ENCODE measurements at regions not wholly inside any gene's neighbourhood (a gene's known extent, or its start where the extent isn't known, plus 50 kb on each side); places are given as distances from the start of the nearest gene placed in this dataset.

- DNase-seq (ENCODE audit: extremely low read depth in 1 of 11, low read depth in 9 of 11, low spot score in 4 of 11) = no peak
Measured at GRCh38 chr16:87053016-87053982, 263.9 kb downstream of the C16orf95 start.

- no peak for DNase-seq (ENCODE audit: extremely low read depth in 1 of 11, low read depth in 9 of 11, low spot score in 4 of 11)
Measured at GRCh38 chr16:87054154-87054553, 263.0 kb downstream of the C16orf95 start.

- DNase-seq (ENCODE audit: extremely low read depth in 1 of 11, low read depth in 9 of 11, low spot score in 4 of 11) = no peak
Measured at GRCh38 chr16:87054856-87055255, 262.3 kb downstream of the C16orf95 start.

- no peak for DNase-seq (ENCODE audit: extremely low read depth in 1 of 11, low read depth in 9 of 11, low spot score in 4 of 11)
Measured at GRCh38 chr16:87056083-87056482, 261.1 kb downstream of the C16orf95 start.

GRCh38 chr16:87056551-87056950 lies 260.6 kb downstream of the C16orf95 start:
- no peak for DNase-seq (ENCODE audit: extremely low read depth in 1 of 11, low read depth in 9 of 11, low spot score in 4 of 11)

GRCh38 chr16:87057211-87057881 lies 259.8 kb downstream of the C16orf95 start:
- DNase-seq (ENCODE audit: extremely low read depth in 1 of 11, low read depth in 9 of 11, low spot score in 4 of 11) = no peak

- no peak for DNase-seq (ENCODE audit: extremely low read depth in 1 of 11, low read depth in 9 of 11, low spot score in 4 of 11)
Measured at GRCh38 chr16:87057951-87058560, 259.1 kb downstream of the C16orf95 start.

GRCh38 chr16:87058728-87059250 lies 258.4 kb downstream of the C16orf95 start:
- DNase-seq (ENCODE audit: extremely low read depth in 1 of 11, low read depth in 9 of 11, low spot score in 4 of 11) = no peak

GRCh38 chr16:87060034-87060986 lies 256.9 kb downstream of the C16orf95 start:
- peak in 3 of 11 donors; percentile 65 to 73 (median 70) for DNase-seq (ENCODE audit: extremely low read depth in 1 of 11, low read depth in 9 of 11, low spot score in 4 of 11)

GRCh38 chr16:87061243-87061920 lies 255.8 kb downstream of the C16orf95 start:
- DNase-seq (ENCODE audit: extremely low read depth in 1 of 11, low read depth in 9 of 11, low spot score in 4 of 11) = no peak

GRCh38 chr16:87062569-87063442 lies 254.4 kb downstream of the C16orf95 start:
- peak in 9 of 11 donors; percentile 78 to 88 (median 85) for DNase-seq (ENCODE audit: extremely low read depth in 1 of 11, low read depth in 9 of 11, low spot score in 4 of 11)

GRCh38 chr16:87063543-87063942 lies 253.6 kb downstream of the C16orf95 start:
- DNase-seq (ENCODE audit: extremely low read depth in 1 of 11, low read depth in 9 of 11, low spot score in 4 of 11) = no peak

- no peak for DNase-seq (ENCODE audit: extremely low read depth in 1 of 11, low read depth in 9 of 11, low spot score in 4 of 11)
Measured at GRCh38 chr16:87064731-87065445, 252.3 kb downstream of the C16orf95 start.

- peak in 1 of 11 donors; percentile 59 for DNase-seq (ENCODE audit: extremely low read depth in 1 of 11, low read depth in 9 of 11, low spot score in 4 of 11)
Measured at GRCh38 chr16:87065446-87066132, 251.6 kb downstream of the C16orf95 start.

- peak in 3 of 11 donors; percentile 52 to 57 (median 54) for DNase-seq (ENCODE audit: extremely low read depth in 1 of 11, low read depth in 9 of 11, low spot score in 4 of 11)
Measured at GRCh38 chr16:87066133-87067002, 250.8 kb downstream of the C16orf95 start.
